ENCODE measurements at regions not wholly inside any gene's neighbourhood (a gene's known extent, or its start where the extent isn't known, plus 50 kb on each side); places are given as distances from the start of the nearest gene placed in this dataset.

DNA sequence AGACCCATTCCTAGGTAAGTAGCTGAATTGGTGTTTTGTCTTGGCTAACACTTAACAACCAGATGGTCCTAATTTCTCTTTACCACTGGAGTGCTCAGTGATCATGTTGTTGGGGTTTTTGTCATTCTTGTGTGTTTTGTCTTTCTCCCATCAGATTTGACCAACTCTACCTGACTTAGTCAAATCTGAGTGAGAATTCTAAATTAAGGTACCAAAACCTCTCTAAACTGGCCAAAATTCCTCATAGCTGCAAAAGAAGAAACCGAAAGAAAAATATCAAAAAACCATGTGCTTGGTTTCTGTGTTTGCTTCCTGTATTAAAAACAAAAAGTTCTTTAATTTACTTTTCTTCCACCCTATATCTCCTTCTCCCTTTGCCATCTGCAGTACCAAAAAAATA is 350.7 kb upstream of the SPHKAP start:
- TF ChIP-seq, protein P1, sequence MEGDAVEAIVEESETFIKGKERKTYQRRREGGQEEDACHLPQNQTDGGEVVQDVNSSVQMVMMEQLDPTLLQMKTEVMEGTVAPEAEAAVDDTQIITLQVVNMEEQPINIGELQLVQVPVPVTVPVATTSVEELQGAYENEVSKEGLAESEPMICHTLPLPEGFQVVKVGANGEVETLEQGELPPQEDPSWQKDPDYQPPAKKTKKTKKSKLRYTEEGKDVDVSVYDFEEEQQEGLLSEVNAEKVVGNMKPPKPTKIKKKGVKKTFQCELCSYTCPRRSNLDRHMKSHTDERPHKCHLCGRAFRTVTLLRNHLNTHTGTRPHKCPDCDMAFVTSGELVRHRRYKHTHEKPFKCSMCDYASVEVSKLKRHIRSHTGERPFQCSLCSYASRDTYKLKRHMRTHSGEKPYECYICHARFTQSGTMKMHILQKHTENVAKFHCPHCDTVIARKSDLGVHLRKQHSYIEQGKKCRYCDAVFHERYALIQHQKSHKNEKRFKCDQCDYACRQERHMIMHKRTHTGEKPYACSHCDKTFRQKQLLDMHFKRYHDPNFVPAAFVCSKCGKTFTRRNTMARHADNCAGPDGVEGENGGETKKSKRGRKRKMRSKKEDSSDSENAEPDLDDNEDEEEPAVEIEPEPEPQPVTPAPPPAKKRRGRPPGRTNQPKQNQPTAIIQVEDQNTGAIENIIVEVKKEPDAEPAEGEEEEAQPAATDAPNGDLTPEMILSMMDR (IDR thresholded peaks at IDR 0.05) = no peak
- no peak for TF ChIP-seq POLR2A (IDR thresholded peaks at IDR 0.05)

All from body of pancreas (tissue), 4 donors.